Activated naive CD4-positive, alpha-beta T cell (primary cell): ENCODE measurements at regions not wholly inside any gene's neighbourhood (a gene's known extent, or its start where the extent isn't known, plus 50 kb on each side); places are given as distances from the start of the nearest gene placed in this dataset.
"Not testable (repeated sequence)": the region's sequence is repeated elsewhere in the genome, so short reads cannot be mapped to it uniquely, and the experiment has no call there.

Source experiments
- DNase-seq, 4 experiments: peaks; one replicate each; lab custom pipeline; 2025; lab: John Stamatoyannopoulos, UW

DNA sequence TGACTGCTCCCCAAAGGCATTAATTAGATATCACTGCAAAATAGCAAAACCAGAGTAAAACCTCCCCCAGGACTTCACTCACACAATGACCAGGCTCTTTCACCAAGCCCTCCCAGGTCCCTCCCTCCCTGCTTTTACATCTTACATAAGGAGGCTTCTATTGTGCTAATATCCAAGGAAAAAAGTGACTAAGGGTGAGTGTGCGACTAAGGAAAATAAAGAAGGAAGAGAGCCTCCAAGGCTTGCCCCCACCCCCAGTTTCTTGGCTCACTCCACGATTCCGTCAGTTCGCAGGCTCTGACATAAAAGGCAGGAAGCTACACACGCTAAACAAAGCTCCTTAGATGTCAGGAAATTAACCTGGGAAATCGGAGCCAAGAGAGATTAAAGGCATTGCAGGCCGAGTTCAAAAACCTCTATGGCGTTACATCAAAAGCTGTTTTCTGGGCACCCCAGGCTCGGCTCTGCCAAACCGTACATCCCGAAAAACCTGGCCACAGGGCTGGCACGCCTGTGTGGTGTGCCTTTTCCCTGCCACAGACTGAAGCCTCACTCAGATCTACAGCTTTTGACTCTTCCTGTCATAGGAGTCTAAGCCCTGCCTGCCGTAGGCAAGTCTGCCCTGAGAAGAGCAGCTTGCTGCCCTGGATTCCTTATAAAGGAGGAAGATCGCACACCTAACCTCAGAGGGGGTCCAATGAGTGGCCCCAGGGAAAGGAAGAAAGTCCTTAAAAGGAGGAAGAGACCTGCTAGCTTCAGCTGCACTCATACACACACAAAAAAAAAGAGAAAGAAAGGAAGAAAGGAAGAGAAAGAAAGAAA lies 67.0 kb upstream of the SERP2 start:
- peak in 1 of 4 experiments; percentile 6 for DNase-seq

DNA sequence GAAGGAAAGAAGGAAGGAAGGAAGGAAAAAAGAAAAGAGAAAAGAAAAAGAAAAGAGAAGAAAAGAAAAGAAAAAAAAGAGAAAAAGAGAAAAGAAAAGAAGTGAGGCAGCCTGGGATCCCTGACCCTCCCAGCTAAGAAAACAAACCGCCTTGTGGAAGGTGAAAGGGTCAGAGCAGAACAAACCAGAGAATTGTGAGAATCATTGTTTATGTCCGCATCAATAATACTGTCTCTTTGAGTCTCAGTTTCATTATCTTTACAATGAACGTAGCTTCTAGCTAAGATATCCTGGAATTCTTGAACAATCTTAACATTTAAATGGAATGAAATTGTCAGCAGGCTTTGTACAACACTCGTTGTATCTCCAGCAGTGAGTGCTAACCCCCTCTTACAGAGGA lies 66.4 kb upstream of the SERP2 start:
- no peak for DNase-seq

DNA sequence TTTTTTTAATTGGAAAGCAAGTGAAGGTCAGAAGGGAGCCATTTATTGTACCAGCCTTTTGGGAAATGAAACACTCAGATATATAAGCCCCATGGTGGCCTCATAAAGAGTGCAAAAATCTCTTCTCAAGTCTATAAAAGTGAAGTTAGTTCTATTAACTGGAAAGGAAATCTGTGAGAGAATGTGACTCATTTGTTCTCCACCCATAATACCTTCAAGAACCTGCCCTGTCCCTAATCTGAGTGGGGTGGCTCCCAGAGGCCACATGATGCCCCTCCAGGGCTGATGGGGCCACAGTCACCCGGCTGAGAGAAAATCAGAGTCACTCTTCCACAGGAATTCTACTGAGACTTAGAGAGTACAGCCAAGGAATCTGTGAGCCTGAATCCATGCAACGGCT lies 65.8 kb upstream of the SERP2 start:
- DNase-seq, result no peak

- no peak for DNase-seq
Measured at GRCh38 chr13:44308352-44308751, 65.3 kb upstream of the SERP2 start.

GRCh38 chr13:44309794-44310757 lies 63.5 kb upstream of the SERP2 start:
- DNase-seq, result no peak

DNA sequence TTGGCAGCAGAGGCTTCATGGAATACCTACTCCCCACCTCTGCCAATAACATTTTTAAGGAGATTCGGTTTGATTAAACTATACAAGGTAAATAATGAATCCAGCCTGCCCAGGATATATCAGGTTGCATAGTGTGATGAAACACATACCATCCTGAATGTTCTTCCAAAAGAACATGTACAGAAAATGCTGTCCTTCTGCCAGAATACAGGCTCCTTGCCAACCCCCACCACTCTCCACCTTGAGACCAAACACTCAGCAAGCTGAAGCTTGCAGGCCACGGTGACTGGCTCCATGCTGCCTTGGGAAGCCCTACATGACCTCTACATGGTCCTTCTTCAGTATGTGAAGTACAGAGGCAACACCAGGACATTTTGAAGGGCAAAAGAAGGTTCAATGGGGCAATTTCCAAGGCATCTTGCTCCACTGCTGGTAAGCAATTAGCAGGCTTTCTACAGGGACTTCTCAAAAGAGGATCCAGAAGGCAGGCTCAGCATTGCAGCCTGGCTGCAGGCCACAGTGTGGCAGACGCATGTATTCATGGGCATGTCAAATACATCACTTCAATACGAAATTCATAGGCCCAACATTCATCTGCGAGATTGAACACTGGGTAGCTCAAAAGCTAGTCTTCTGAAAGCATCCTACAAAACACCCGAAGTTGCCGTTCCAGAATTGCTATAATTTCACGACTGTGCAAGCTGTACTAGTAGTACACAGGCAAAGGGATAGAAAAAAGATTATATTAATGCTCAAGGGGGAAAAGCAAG lies 62.4 kb upstream of the SERP2 start:
- no peak for DNase-seq

GRCh38 chr13:44312131-44312530 lies 61.5 kb upstream of the SERP2 start:
- no peak for DNase-seq

DNA sequence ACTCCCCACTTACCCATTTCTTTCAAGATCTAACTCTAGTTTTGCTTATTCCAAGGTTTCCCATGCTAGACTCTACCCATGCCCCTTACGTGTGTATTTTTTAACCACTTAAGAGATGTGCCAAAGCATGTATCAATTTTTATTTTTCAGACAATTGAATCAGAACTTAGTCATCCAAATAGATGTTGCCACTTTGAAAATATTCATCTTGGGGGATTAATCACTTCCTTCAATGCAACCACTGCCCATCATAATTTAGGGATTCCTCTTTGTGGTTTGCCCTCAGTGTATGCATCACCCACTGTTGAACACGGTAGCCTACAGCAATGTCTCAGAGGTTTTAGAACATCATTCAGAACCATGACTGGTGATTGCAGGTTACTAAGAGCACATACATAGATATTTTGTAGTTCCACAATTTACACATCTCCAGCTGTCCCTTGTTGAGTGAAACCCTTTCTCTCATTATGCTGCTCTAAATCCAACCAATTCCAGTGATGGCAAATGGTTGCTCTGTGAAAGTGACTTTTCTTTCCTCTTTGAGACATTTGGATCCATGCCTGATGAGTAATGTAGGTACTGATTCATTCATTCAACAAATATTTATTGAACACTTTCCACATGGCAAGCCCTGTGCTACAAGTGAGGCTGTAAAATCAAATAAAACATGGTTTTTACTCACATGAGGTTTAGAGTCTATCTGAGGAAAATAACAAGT lies 60.6 kb upstream of the SERP2 start:
- no peak for DNase-seq

DNA sequence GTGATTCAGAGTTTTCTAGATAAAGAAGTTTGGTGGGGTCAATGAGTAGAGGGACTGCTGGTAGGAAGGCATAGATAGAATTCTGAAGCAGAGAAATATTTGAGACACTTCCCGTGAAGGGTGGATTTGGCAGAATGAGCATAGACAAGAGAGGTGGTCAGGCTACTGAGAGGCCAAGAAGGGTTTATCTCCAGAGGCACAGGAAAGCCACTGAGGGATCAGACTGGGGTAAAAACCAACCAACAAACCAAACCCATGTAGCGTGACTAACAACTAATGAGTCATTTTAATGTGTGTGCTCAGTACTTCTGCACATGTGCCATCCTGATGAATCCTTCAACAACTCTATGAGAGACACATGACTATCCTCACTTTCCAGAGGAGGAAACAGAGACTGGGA lies 60.0 kb upstream of the SERP2 start:
- no peak for DNase-seq

- DNase-seq, result not testable (repeated sequence)
Measured at GRCh38 chr13:44314160-44314559, 59.5 kb upstream of the SERP2 start.

GRCh38 chr13:44317752-44318151 lies 55.9 kb upstream of the SERP2 start:
- DNase-seq, result no peak

DNA sequence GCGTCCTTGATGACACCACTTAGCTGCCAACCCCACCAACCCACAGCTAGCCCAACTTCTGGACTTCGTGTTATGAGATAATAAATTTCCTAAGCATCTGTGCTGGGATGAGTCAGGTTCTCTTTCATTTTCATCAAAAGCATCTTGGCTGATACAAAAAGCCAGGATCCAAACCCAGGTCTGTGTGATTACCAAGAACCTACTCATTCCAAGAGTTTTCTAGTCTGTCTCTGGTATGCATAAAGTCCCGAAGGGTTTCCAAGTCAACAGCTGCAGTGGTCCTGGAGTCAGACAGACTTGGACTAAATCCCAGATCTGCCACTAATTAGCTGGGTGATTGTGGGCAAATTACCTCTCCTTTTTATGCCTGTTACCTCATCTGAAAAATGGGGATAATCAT lies 55.5 kb upstream of the SERP2 start:
- DNase-seq, result no peak

DNA sequence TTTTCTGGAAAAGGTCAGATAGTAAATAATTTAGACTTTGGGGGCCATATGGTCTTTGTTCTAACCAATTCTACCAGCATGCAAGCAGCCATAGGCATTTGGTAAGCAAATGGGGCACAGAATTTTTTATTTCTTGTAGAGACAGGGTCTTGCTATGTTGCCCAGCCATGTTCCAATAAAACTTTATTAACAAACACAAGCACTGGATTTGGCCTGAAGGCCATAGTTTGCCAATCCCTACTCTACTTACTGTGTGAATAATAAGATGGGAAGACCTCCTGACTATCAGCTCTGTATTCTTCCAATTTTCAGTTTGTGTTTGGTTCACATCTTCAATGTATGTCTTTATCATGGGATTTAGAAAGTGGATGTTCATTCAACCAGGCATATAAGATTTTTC lies 53.0 kb upstream of the SERP2 start:
- DNase-seq, result no peak

GRCh38 chr13:44321961-44322360 lies 51.7 kb upstream of the SERP2 start:
- DNase-seq, result no peak

- no peak for DNase-seq
Measured at GRCh38 chr13:44322928-44323327, 50.7 kb upstream of the SERP2 start.

- no peak for DNase-seq
Measured at GRCh38 chr13:44323754-44324153, 49.9 kb upstream of the SERP2 start.
